WTC11 (cell line): ENCODE measurements at regions not wholly inside any gene's neighbourhood (a gene's known extent, or its start where the extent isn't known, plus 50 kb on each side); places are given as distances from the start of the nearest gene placed in this dataset.

Experiments
- ATAC-seq: fragments of 200-7000 bp; cut with Tn5 transposase; 2 replicates; pipeline ENCODE4 v1.10.0; 2021; ENCODE audit warnings: mild to moderate bottlenecking, moderate library complexity
- CTCF ChIA-PET: fragments of 300-600 bp; sonication (Branson Sonifier 250); formaldehyde crosslinking; loops from one replicate; lab custom pipeline; 2021; ENCODE audit warnings: antibody characterized with exemption; lab: Charles Lee
- POLR2A ChIA-PET: fragments of 350-600 bp; sonication (Branson Sonifier 250); formaldehyde crosslinking; loops from one replicate; lab custom pipeline; 2021; ENCODE audit warnings: antibody characterized with exemption; lab: Charles Lee
- DNase-seq: peaks from one replicate; pipeline ENCODE4 v3.0.0; 2021; ENCODE audit warnings: low spot score
- H3K27ac Mint-ChIP-seq: 2 replicates; pipeline ENCODE4 v1.8.0; 2021; ENCODE audit warnings: mixed read lengths
- H3K27me3 Mint-ChIP-seq: 2 replicates; pipeline ENCODE4 v1.8.0; 2021; ENCODE audit warnings: low read depth, mild to moderate bottlenecking, moderate library complexity, mixed read lengths
- H3K36me3 Mint-ChIP-seq: 2 replicates; pipeline ENCODE4 v1.8.0; 2021; ENCODE audit warnings: mixed read lengths
- H3K4me1 Mint-ChIP-seq: 2 replicates; pipeline ENCODE4 v1.8.0; 2022; ENCODE audit warnings: mixed read lengths
- H3K4me3 Mint-ChIP-seq: 2 replicates; pipeline ENCODE4 v1.8.0; 2021; ENCODE audit warnings: mild to moderate bottlenecking, moderate library complexity, mixed read lengths
- H3K9me3 Mint-ChIP-seq: 2 replicates; pipeline ENCODE4 v1.8.0; 2021; ENCODE audit warnings: mixed read lengths
- AR ChIP-seq: fragments of 250-450 bp; sonication (Bioruptor Pico); IDR thresholded peaks from 2 replicates; pipeline ENCODE4 v1.9.0; 2021; ENCODE audit warnings: mild to moderate bottlenecking
- ATF6 ChIP-seq: sonication (generic); formaldehyde crosslinking; IDR thresholded peaks from 2 replicates; pipeline ENCODE4 v1.8.1; 2023; ENCODE audit warnings: mild to moderate bottlenecking, missing genetic modification reagents
- CREB1 ChIP-seq: sonication (generic); formaldehyde crosslinking; IDR thresholded peaks from 2 replicates; pipeline ENCODE4 v1.8.0; 2023; ENCODE audit warnings: mild to moderate bottlenecking, missing genetic modification reagents
- ELF4 ChIP-seq: sonication (generic); formaldehyde crosslinking; IDR thresholded peaks from 2 replicates; pipeline ENCODE4 v1.8.1; 2022; ENCODE audit warnings: low read depth, mild to moderate bottlenecking, moderate library complexity, missing genetic modification reagents
- ERG ChIP-seq: fragments of 250-450 bp; sonication (Bioruptor Pico); IDR thresholded peaks from 2 replicates; pipeline ENCODE4 v1.8.0; 2021; ENCODE audit warnings: mild to moderate bottlenecking
- FOXJ3 ChIP-seq: sonication (generic); formaldehyde crosslinking; IDR thresholded peaks from 2 replicates; pipeline ENCODE4 v1.9.0; 2021; ENCODE audit warnings: missing genetic modification reagents, mild to moderate bottlenecking, borderline replicate concordance
- FOXK1 ChIP-seq: sonication (generic); formaldehyde crosslinking; IDR thresholded peaks from 2 replicates; pipeline ENCODE4 v1.8.0; 2022; ENCODE audit warnings: mild to moderate bottlenecking, moderate library complexity, missing genetic modification reagents
- FOXP1 ChIP-seq: sonication (generic); formaldehyde crosslinking; IDR thresholded peaks from 2 replicates; pipeline ENCODE4 v1.8.0; 2022; ENCODE audit warnings: missing genetic modification reagents, mild to moderate bottlenecking, moderate library complexity, borderline replicate concordance
- IRF1 ChIP-seq: sonication (generic); formaldehyde crosslinking; IDR thresholded peaks from 2 replicates; pipeline ENCODE4 v1.8.0; 2023; ENCODE audit warnings: missing genetic modification reagents
- KAT7 ChIP-seq: sonication (generic); formaldehyde crosslinking; IDR thresholded peaks from 2 replicates; pipeline ENCODE4 v1.8.1; 2023; ENCODE audit warnings: missing genetic modification reagents, mild to moderate bottlenecking, borderline replicate concordance
- NFATC4 ChIP-seq: fragments of 250-450 bp; sonication (Bioruptor Pico); IDR thresholded peaks from 2 replicates; pipeline ENCODE4 v1.9.0; 2021; ENCODE audit warnings: mild to moderate bottlenecking
- NR1H2 ChIP-seq: sonication (generic); formaldehyde crosslinking; IDR thresholded peaks from 2 replicates; pipeline ENCODE4 v1.9.0; 2021; ENCODE audit warnings: mild to moderate bottlenecking, moderate library complexity, missing genetic modification reagents
- PRRX2 ChIP-seq: fragments of 250-450 bp; sonication (Bioruptor Pico); IDR thresholded peaks from 2 replicates; pipeline ENCODE4 v1.8.0; 2021; ENCODE audit warnings: mild to moderate bottlenecking
- SMAD4 ChIP-seq: sonication (generic); formaldehyde crosslinking; IDR thresholded peaks from 2 replicates; pipeline ENCODE4 v1.8.0; 2022; ENCODE audit warnings: mild to moderate bottlenecking, missing genetic modification reagents
- SP1 ChIP-seq: sonication (generic); formaldehyde crosslinking; conservative IDR thresholded peaks from 2 replicates; pipeline ENCODE4 v1.8.1; 2022; ENCODE audit warnings: missing genetic modification reagents
- TP53 ChIP-seq: sonication (generic); formaldehyde crosslinking; IDR thresholded peaks from 2 replicates; pipeline ENCODE4 v1.8.1; 2023; ENCODE audit warnings: mild to moderate bottlenecking, missing genetic modification reagents
- USF2 ChIP-seq: sonication (generic); formaldehyde crosslinking; IDR thresholded peaks from 2 replicates; pipeline ENCODE4 v1.8.1; 2023; ENCODE audit warnings: mild to moderate bottlenecking, missing genetic modification reagents, moderate library complexity
- ZNF317 ChIP-seq: sonication (generic); formaldehyde crosslinking; IDR thresholded peaks from 2 replicates; pipeline ENCODE4 v1.8.1; 2023; ENCODE audit warnings: low read depth, mild to moderate bottlenecking, moderate library complexity, missing genetic modification reagents, borderline replicate concordance
- ZNF396 ChIP-seq: fragments of 250-450 bp; sonication (Bioruptor Pico); IDR thresholded peaks from 2 replicates; pipeline ENCODE4 v1.8.0; 2021; ENCODE audit warnings: mild to moderate bottlenecking, moderate library complexity, borderline replicate concordance
- ZNF416 ChIP-seq: fragments of 250-450 bp; sonication (Bioruptor Pico); IDR thresholded peaks from 2 replicates; pipeline ENCODE4 v1.9.0; 2021; ENCODE audit warnings: mild to moderate bottlenecking, inconsistent platforms
- ZNF423 ChIP-seq: fragments of 250-450 bp; sonication (Bioruptor Pico); IDR thresholded peaks from 2 replicates; pipeline ENCODE4 v2.1.2; 2022; ENCODE audit warnings: mild to moderate bottlenecking, moderate library complexity
- ZNF425 ChIP-seq: fragments of 250-450 bp; sonication (Bioruptor Pico); conservative IDR thresholded peaks from 2 replicates; pipeline ENCODE4 v1.9.0; 2021; ENCODE audit warnings: mild to moderate bottlenecking
- ZNF532 ChIP-seq: fragments of 250-450 bp; sonication (Bioruptor Pico); IDR thresholded peaks from 2 replicates; pipeline ENCODE4 v1.9.0; 2021; ENCODE audit warnings: mild to moderate bottlenecking, borderline replicate concordance

- TF ChIP-seq ATF6 (CRISPR knock-in tag) (no peak), FOXJ3 (CRISPR knock-in tag) (no peak), NFATC4 (no peak), ZNF396 (no peak), ELF4 (CRISPR knock-in tag) (no peak), KAT7 (no peak), AR (CRISPR knock-in tag) (no peak)
Measured at GRCh38 chr5:4348919-4349318, 753.3 kb downstream of the IRX1 start (continued).

GRCh38 chr5:4356201-4356600 lies 760.6 kb downstream of the IRX1 start:
- ATAC-seq: no peak
- POLR2A ChIA-PET: no interaction called here
- no peaks in the 10 kb centered on the region for H3K27me3 Mint-ChIP-seq
- peaks cover 21% of the 10 kb centered on the region for H3K9me3 Mint-ChIP-seq
- CTCF ChIA-PET: no interaction called here
- no peak overlapping the region for H3K4me3 Mint-ChIP-seq
- DNase-seq: no peak
- no peaks in the 10 kb centered on the region for H3K4me1 Mint-ChIP-seq
- H3K27ac Mint-ChIP-seq: no peak overlapping the region
- H3K36me3 Mint-ChIP-seq: peaks cover 3% of the 10 kb centered on the region
- TF ChIP-seq ZNF423 (CRISPR knock-in tag): no peak
- no peak for TF ChIP-seq ZNF425 (CRISPR knock-in tag)
- TF ChIP-seq KAT7: no peak
- no peak for TF ChIP-seq FOXK1
- TF ChIP-seq USF2 (CRISPR knock-in tag): no peak
- no peak for TF ChIP-seq SMAD4
- no peak for TF ChIP-seq FOXP1 (CRISPR knock-in tag)
- no peak for TF ChIP-seq TP53
- no peak for TF ChIP-seq ZNF532 (CRISPR knock-in tag)
- TF ChIP-seq SP1 (CRISPR knock-in tag): no peak
- TF ChIP-seq ZNF317 (CRISPR knock-in tag): no peak
- TF ChIP-seq ZNF416 (CRISPR knock-in tag): no peak
- TF ChIP-seq CREB1 (CRISPR knock-in tag): no peak
- TF ChIP-seq ZNF396: no peak
- TF ChIP-seq NR1H2 (CRISPR knock-in tag): no peak
- no peak for TF ChIP-seq ERG (CRISPR knock-in tag)
- TF ChIP-seq IRF1 (CRISPR knock-in tag): no peak
- no peak for TF ChIP-seq ELF4 (CRISPR knock-in tag)
- TF ChIP-seq PRRX2 (CRISPR knock-in tag): no peak
